Superior temporal gyrus (tissue), 1 donor: ENCODE measurements at regions not wholly inside any gene's neighbourhood (a gene's known extent, or its start where the extent isn't known, plus 50 kb on each side); places are given as distances from the start of the nearest gene placed in this dataset.
"Not testable (repeated sequence)": the region's sequence is repeated elsewhere in the genome, so short reads cannot be mapped to it uniquely, and the experiment has no call there.

ENCODE experiments used
- DNase-seq: peaks from one replicate; pipeline ENCODE4 v3.0.0-alpha.2; 2016; ENCODE audit errors: extremely low spot score

GRCh38 chr3:66633402-66634381, 132.9 kb upstream of the LRIG1 start:
- no peak for DNase-seq

DNA sequence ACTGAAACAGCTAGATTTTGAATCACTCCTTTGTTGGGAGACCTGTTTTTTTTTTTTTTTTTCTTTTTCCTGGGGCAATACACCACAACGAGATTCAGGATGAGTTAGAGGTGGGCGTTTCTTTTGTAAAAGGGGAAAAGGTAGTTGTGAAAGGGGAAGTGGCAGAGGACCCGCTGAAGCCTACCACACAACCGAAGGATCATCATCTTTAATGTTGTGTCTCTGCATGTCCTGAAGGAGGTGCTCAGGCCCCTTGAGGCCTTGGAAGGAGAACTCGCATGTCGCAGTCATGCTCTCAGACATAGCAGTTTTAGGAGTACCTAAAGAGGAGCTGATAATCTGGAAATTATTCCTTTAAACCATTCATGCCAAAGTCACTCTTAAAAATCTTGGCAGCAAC, 137.9 kb upstream of the LRIG1 start:
- DNase-seq, result no peak

DNA sequence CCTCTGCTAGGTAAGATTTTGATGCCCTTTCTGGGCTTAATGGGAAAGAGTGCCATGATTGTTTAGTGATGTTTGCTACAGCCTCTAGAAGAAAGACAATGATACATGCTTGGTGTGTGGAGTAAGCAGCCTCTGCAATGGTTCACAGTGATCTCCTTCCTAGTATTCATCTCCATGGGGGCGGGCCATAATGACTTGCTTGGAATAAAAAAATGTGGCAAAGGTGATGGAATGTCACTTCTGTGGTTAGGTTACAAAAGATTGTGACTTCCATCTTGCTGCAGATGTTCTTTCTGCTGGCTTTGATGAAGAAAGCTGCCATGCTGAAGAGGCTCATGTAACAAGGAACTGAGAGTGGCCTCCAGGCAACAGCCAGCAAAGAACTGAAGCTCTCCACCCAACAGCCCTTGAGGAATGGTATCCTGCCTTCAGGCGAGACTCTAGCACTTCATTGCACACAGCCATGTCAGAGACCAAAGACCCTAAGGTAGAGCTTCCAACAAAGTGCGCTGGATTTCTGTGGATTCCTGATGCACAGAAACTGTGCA, 139.1 kb upstream of the LRIG1 start:
- no peak for DNase-seq

DNA sequence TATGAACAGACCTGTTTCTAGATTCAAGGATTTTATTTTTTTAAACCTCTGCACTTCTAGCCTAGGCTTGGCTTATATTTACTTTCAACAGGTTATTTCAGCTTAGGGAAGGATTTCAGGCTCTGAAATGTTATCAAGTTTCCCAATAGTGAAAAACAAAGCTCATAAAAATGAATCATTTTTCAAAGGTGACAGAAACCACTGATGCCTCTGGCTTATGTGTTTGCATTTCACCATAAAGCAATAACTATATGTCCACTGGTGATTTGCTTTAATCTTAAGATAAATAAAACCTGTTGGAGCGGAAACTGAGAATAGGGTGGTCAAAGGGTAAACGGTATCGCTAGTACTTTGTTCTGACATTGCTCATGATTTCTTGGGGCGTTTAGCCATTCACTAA, 141.2 kb upstream of the LRIG1 start:
- DNase-seq, result no peak

DNA sequence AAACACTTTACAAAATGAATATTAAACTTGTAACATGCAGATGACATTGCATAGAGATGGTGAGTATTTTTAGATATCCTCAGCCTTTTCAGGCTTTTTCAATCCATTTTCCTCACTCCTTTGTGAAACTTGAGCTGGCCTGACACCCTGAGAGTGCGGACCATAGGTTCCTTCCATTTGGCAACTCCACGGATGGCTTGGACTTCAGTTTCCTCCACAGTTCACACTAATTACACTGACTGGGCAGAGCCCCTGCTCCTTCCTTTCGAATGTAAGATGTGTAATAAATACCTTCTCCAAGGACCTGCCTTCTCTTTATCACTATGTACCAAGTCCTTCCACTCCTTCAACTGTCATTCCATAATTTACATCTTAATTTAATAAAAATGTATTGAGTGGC, 141.7 kb upstream of the LRIG1 start:
- no peak for DNase-seq

- DNase-seq, result no peak
These were observed 143.7 kb upstream of the LRIG1 start for GRCh38 chr3:66644549-66644948.

- no peak for DNase-seq
These were observed 148.2 kb upstream of the LRIG1 start for GRCh38 chr3:66648975-66649374.

DNA sequence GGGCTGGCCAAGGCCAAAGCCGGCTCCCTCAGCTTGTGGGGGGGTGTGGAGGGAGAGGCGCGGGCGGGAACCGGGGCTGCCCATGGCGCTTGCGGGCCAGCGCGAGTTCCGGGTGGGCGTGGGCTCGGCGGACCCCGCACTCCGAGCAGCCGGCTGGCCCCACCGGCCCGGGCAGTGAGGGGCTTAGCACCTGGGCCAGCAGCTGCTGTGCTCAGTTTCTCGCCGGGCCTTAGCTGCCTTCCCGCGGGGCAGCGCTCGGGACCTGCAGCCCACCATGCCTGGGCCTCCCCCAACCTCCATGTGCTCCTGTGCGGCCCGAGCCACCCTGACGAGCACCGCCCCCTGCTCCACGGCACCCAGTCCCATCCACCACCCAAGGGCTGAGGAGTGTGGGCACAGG, 150.7 kb upstream of the LRIG1 start:
- not testable (repeated sequence) for DNase-seq

GRCh38 chr3:66652100-66652499, 151.3 kb upstream of the LRIG1 start:
- DNase-seq, result not testable (repeated sequence)

- DNase-seq, result no peak
These were observed 154.2 kb upstream of the LRIG1 start for GRCh38 chr3:66655044-66655443.

DNA sequence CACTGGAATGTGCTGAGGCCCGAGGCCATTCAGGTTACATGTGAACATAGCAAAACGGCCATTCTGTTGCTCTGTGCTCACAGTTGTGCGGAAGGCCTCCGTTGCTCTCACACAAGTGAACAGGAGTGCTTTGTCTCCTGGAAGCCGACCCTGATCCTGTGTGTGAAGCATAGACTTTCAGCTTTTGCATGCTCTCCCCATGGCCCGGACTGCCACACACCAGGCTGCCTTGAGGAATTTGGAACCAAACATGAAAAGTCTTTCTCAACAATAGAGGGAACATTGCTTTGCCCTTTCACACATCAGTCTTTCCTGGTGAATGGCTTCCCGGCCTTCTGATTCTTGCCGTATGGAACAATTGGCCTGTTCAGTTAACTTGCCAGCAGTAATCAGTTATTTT, 154.8 kb upstream of the LRIG1 start:
- DNase-seq, result no peak

- DNase-seq, result no peak
These were observed 155.8 kb upstream of the LRIG1 start for GRCh38 chr3:66656609-66657008.

- DNase-seq, result no peak
These were observed 158.2 kb upstream of the LRIG1 start for GRCh38 chr3:66659056-66659455.

DNA sequence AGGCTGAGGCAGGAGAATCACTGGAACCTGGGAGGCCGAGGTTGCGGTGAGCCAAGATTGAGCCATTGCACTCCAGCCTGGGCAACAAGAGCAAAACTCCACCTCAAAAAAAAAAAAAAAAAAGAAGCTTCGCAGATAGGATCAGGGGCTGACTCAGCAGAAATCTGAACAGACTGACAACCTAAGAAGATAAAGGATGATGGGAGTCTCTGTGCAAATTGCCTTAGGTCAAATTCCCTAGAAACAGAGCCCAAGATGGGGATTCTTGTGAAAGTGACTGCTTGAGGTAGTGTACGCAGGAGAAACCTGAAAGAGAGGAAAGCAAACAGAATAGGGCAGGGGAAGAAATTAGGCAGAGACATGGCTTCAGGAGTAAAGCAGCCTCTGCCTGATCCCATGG, 160.8 kb upstream of the LRIG1 start:
- DNase-seq, result no peak

DNA sequence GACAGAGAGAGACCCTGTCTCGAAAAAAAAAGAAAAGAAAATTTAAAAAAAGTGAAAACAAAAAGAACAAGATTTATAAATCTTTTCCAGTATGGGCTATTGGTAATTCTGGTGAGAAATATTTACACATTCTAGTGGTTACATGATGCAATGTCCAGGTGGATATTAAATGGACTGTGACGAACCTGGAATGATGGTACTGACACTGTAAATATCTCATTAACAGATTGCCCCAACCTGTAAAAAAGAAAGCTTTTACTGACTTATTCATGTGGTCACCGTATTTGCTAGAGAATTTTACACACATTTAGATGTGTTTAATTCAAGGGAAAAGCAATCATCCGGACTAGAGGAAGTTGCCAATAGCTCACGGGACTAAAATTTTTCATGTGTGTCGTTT, 162.1 kb upstream of the LRIG1 start:
- no peak for DNase-seq

DNA sequence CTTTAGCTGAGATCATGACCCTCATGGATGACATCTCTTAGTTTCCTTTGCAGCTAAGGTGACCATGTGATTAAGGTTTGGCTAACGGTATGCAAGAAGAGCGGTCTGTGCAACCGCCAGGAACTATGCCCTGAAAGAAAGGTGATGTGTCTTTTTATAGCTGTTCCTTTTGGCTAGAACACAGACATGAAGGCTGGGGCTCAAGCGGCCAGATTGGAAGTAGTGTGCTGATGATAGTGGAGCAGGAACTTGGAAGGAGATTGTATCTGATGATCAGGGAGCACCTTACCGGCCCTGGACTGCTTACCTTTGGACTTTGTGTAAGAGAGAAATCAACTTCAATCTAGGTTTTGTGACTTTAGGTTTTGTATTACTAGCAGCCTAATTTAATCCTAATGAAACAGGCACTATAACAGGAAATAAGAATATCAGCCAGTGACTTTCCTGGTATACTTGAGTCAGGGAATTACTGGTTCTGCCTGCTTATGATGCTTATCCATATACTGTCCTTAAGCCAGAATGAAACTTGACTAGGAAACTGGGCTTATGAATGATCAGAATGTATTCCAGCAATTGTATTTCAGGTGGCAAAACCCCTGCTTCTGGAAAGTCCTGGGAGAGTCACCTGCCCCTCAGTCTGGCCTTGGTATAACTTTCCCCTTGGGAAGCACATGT, 164.3 kb upstream of the LRIG1 start:
- DNase-seq, result no peak

- no peak for DNase-seq
These were observed 165.5 kb upstream of the LRIG1 start for GRCh38 chr3:66666362-66666761.

DNA sequence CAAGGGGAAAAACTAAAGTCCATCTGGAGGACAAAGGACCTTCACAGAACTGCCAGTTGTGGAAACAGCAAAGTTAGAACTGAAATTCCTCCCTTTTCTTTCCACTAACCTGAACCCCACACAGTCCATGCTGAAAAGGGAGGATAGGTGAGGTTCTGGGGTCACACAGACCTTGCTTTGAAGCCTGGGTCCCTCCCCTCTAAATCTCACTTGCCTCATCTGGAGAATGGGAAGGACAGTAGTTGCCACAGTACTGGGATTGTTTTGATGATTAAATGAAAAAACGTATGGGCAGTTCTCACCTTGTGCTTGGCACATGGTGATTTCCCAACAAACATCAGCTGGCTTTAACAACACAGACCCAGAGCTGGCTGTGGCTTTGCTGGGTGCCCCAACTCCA, 166.4 kb upstream of the LRIG1 start:
- no peak for DNase-seq

GRCh38 chr3:66671291-66671690, 170.5 kb upstream of the LRIG1 start:
- no peak for DNase-seq

DNA sequence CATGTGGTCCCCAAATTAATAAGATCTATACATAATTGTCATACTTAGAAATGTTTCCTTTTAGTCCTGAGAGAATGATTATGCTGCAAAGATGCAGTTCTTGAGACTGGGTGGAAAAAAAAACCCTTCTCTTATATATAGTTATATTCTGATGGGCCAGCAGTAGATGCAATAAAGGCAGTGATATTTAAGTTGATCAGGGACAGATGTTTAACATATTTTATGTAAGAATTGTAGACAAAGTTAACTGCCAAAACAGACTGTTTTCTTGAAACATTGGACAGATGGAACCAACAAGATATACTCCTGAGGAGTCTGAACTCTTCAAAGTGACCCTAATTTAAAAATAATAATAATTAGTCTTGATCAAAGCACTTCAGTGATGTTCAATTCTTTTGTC, 172.0 kb upstream of the LRIG1 start:
- no peak for DNase-seq

DNA sequence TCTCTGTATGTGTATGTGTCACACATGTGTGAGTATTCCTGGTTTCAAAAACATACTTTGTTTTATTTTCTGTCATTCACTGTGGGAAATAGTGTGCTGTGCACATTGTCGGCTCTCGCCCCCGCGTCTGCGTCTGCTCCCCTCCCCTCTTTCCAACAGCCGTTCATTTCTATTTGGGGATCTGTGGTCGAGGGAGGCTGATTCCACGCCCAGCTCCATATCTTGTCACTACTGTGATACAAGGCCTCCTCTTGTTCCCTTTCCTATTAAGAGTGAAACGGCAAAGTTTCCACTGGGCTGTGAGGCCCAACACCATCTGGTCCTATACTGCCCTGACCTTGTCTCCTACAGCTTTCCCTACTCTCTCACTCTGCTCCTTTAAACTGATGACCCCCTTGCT, 172.5 kb upstream of the LRIG1 start:
- DNase-seq, result no peak

- no peak for DNase-seq
These were observed 174.5 kb upstream of the LRIG1 start for GRCh38 chr3:66675366-66675765.
